GM23248 (cell line): ENCODE measurements at regions not wholly inside any gene's neighbourhood (a gene's known extent, or its start where the extent isn't known, plus 50 kb on each side); places are given as distances from the start of the nearest gene placed in this dataset.

ENCODE experiments used
- DNase-seq: peaks from one replicate; pipeline ENCODE4 v3.0.0-alpha.2; 2015
- H2AFZ ChIP-seq: fragments of 200-600 bp; sonication (generic); 2 replicates; pipeline ENCODE4 v1.6.1; 2016; ENCODE audit warnings: antibody characterized with exemption
- H3F3A ChIP-seq: fragments of 200-600 bp; sonication (generic); 2 replicates; pipeline ENCODE4 v1.6.1; 2016; ENCODE audit warnings: mild to moderate bottlenecking, antibody characterized with exemption, mixed run types; ENCODE audit not compliant: insufficient read depth
- H3K27ac ChIP-seq: fragments of 200-600 bp; sonication (generic); 2 replicates; pipeline ENCODE4 v1.5.1; 2016; ENCODE audit warnings: mild to moderate bottlenecking
- H3K27me3 ChIP-seq: fragments of 200-600 bp; sonication (generic); replicated peaks from 2 replicates; pipeline ENCODE4 v1.6.1; 2016; ENCODE audit warnings: mild to moderate bottlenecking; ENCODE audit not compliant: insufficient read depth
- H3K36me3 ChIP-seq: fragments of 200-600 bp; sonication (generic); 2 replicates; pipeline ENCODE4 v1.6.1; 2016; ENCODE audit warnings: low read depth, mild to moderate bottlenecking
- H3K4me1 ChIP-seq: fragments of 200-600 bp; sonication (generic); 2 replicates; pipeline ENCODE4 v1.6.1; 2016; ENCODE audit warnings: mild to moderate bottlenecking; ENCODE audit not compliant: insufficient read depth
- H3K4me2 ChIP-seq: fragments of 200-600 bp; sonication (generic); one replicate; pipeline ENCODE4 v1.6.1; 2016; ENCODE audit warnings: mild to moderate bottlenecking; ENCODE audit not compliant: unreplicated experiment
- H3K4me3 ChIP-seq: fragments of 200-600 bp; sonication (generic); 2 replicates; pipeline ENCODE4 v1.5.1; 2016; ENCODE audit warnings: mild to moderate bottlenecking
- H3K79me2 ChIP-seq: fragments of 200-600 bp; sonication (generic); 2 replicates; pipeline ENCODE4 v1.6.1; 2016; ENCODE audit warnings: mild to moderate bottlenecking; ENCODE audit not compliant: insufficient read depth
- H3K9ac ChIP-seq: fragments of 200-600 bp; sonication (generic); 2 replicates; pipeline ENCODE4 v1.6.1; 2016; ENCODE audit warnings: mild to moderate bottlenecking
- H3K9me2 ChIP-seq: fragments of 200-600 bp; sonication (generic); 2 replicates; pipeline ENCODE4 v1.6.1; 2016; ENCODE audit warnings: mixed run types, mild to moderate bottlenecking, moderate library complexity; ENCODE audit not compliant: insufficient read depth
- H3K9me3 ChIP-seq: fragments of 200-600 bp; sonication (generic); one replicate; pipeline ENCODE4 v1.6.1; 2017; ENCODE audit warnings: low read depth
- H4K20me1 ChIP-seq: fragments of 200-600 bp; sonication (generic); 2 replicates; pipeline ENCODE4 v1.6.0; 2016; ENCODE audit not compliant: insufficient read depth
- EZH2 ChIP-seq: fragments of 200-600 bp; sonication (generic); IDR thresholded peaks from 2 replicates; pipeline ENCODE4 v1.6.1; 2018; ENCODE audit warnings: antibody characterized with exemption, mild to moderate bottlenecking; ENCODE audit not compliant: insufficient read depth, poor library complexity, severe bottlenecking
- EZH2phosphoT487 ChIP-seq: fragments of 200-600 bp; sonication (generic); IDR thresholded peaks from 2 replicates; pipeline ENCODE4 v1.6.1; 2018; ENCODE audit warnings: antibody characterized with exemption, moderate library complexity, mild to moderate bottlenecking, low read depth; ENCODE audit not compliant: insufficient read depth
- WGBS, 2 experiments: methylation state at CpG; one replicate each; pipeline ENCODE4 v1.1.6; 2015 to 2017; ENCODE audit warnings: low lambda C conversion rate in 2 of 2, low coverage in 1 of 2; ENCODE audit errors: missing lambda C conversion rate in 2 of 2; 5-methylcytosine and 5-hydroxymethylcytosine counted together
- in situ Hi-C: fragments of 300-500 bp; cut with MboI; formaldehyde crosslinking; loops from 2 replicates; pipeline ENCODE4 v1.15.0; 2020

GRCh38 chr1:60888126-60888525, 194.2 kb upstream of the NFIA start:
- Histone ChIP-seq H3K9me2 (no peaks in the 10 kb centered on the region), H2AFZ (no peak overlapping the region), H3K27me3 (no peaks in the 10 kb centered on the region), H3K4me1 (no peaks in the 10 kb centered on the region), H4K20me1 (no peaks in the 10 kb centered on the region), H3K79me2 (no peaks in the 10 kb centered on the region), H3K4me3 (no peak overlapping the region), H3F3A (no peaks in the 10 kb centered on the region), H3K27ac (no peak overlapping the region), H3K9me3 (no peaks in the 10 kb centered on the region), H3K36me3 (no peaks in the 10 kb centered on the region), H3K9ac (no peak overlapping the region), H3K4me2 (no peak overlapping the region)
- DNase-seq, result no peak
- TF ChIP-seq EZH2 (no peak), EZH2phosphoT487 (no peak)
- 51 to 58% methylated on average over 3 of the region's 3 CpGs for WGBS, 2 experiments
- in situ Hi-C loops, result no loop called here

- H3F3A ChIP-seq, result no peaks in the 10 kb centered on the region
- H3K27ac ChIP-seq, result no peak overlapping the region
- no peak overlapping the region for H3K4me2 ChIP-seq
- DNase-seq, result no peak
- no peaks in the 10 kb centered on the region for H3K79me2 ChIP-seq
- no peak overlapping the region for H3K4me3 ChIP-seq
- in situ Hi-C loops, result no loop called here
- H3K27me3 ChIP-seq, result no peaks in the 10 kb centered on the region
- H2AFZ ChIP-seq, result no peak overlapping the region
- H4K20me1 ChIP-seq, result no peaks in the 10 kb centered on the region
- TF ChIP-seq EZH2phosphoT487 (no peak), EZH2 (no peak)
- no peaks in the 10 kb centered on the region for H3K36me3 ChIP-seq
- no peaks in the 10 kb centered on the region for H3K4me1 ChIP-seq
- no peak overlapping the region for H3K9ac ChIP-seq
- WGBS, 2 experiments, result 41 to 51% methylated on average over 4 to 6 of the region's 6 CpGs
- no peaks in the 10 kb centered on the region for H3K9me3 ChIP-seq
- no peaks in the 10 kb centered on the region for H3K9me2 ChIP-seq
Measured at GRCh38 chr1:60886793-60887331, 195.5 kb upstream of the NFIA start.

- Histone ChIP-seq H3K79me2 (no peaks in the 10 kb centered on the region), H3K4me2 (no peak overlapping the region), H4K20me1 (no peaks in the 10 kb centered on the region), H3K9ac (no peak overlapping the region), H3K4me3 (no peak overlapping the region), H3K9me2 (no peaks in the 10 kb centered on the region), H3K4me1 (peaks cover 2% of the 10 kb centered on the region), H3K27me3 (no peaks in the 10 kb centered on the region), H2AFZ (no peak overlapping the region), H3F3A (no peaks in the 10 kb centered on the region), H3K9me3 (no peaks in the 10 kb centered on the region), H3K36me3 (no peaks in the 10 kb centered on the region), H3K27ac (no peak overlapping the region)
- DNase-seq, result no peak
- WGBS, 2 experiments, result 76 to 81% methylated on average over 1 of the region's 1 CpG
- in situ Hi-C loops, result no loop called here
- TF ChIP-seq EZH2phosphoT487 (no peak), EZH2 (no peak)
Measured at GRCh38 chr1:60886090-60886489, 196.3 kb upstream of the NFIA start.

- Histone ChIP-seq H3K4me1 (peaks cover 14% of the 10 kb centered on the region), H2AFZ (no peak overlapping the region)
- in situ Hi-C loops, result no loop called here
Measured at GRCh38 chr1:60880202-60880601, 202.2 kb upstream of the NFIA start.

DNA sequence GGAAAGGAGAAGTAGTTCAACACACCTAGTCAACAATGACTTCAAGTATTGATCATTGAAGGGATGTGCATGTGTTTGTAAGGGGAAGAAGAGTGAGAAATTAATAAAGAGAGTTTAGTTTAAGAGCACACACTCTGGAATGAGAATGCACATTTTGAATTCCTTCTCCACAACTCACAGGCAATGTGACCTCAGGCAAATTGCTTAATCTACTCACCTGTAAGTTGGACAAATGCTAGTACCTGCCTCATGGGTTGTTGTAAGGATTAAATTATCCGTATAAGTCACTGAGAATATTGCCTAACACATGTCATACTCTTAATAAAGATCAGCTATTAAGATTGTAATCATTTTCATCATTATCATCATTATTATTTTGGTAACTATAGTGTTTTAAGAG, 204.0 kb upstream of the NFIA start:
- no peaks in the 10 kb centered on the region for H3K9me3 ChIP-seq
- in situ Hi-C loops, result no loop called here

More at GRCh38 chr1:60880202-60880601, 202.2 kb upstream of the NFIA start:
- Histone ChIP-seq H3K9me2 (no peaks in the 10 kb centered on the region), H3K79me2 (no peaks in the 10 kb centered on the region), H3K36me3 (no peaks in the 10 kb centered on the region), H3K9ac (no peak overlapping the region), H3K27ac (no peak overlapping the region), H3K4me2 (no peak overlapping the region), H3F3A (0 out of 2 replicates have a peak, but pooled peaks cover 3% of the 10 kb centered on the region), H3K27me3 (no peaks in the 10 kb centered on the region), H4K20me1 (no peaks in the 10 kb centered on the region), H3K4me3 (no peak overlapping the region), H3K9me3 (no peaks in the 10 kb centered on the region)
- no peak for DNase-seq
- 97% methylated on average over 2 of the region's 2 CpGs for whole genome bisulfite sequencing, 2 experiments
- TF ChIP-seq EZH2phosphoT487 (no peak), EZH2 (no peak)

More for the DNA sequence above, 204.0 kb upstream of the NFIA start:
- no peaks in the 10 kb centered on the region for H3K79me2 ChIP-seq
- H3K27ac ChIP-seq, result no peak overlapping the region
- H3K4me2 ChIP-seq, result no peak overlapping the region
- WGBS, 2 experiments, result 72 to 79% methylated on average over 1 of the region's 1 CpG
- no peaks in the 10 kb centered on the region for H3K27me3 ChIP-seq
- no peak for DNase-seq
- H4K20me1 ChIP-seq, result no peaks in the 10 kb centered on the region
- no peaks in the 10 kb centered on the region for H3K9me2 ChIP-seq
- no peak overlapping the region for H2AFZ ChIP-seq
- no peak overlapping the region for H3K9ac ChIP-seq
- no peak overlapping the region for H3K4me3 ChIP-seq
- peaks cover 23% of the 10 kb centered on the region for H3K4me1 ChIP-seq
- TF ChIP-seq EZH2 (no peak), EZH2phosphoT487 (no peak)
- no peaks in the 10 kb centered on the region for H3K36me3 ChIP-seq
- 0 out of 2 replicates have a peak, but pooled peaks cover 9% of the 10 kb centered on the region for H3F3A ChIP-seq
